ENCODE measurements at regions not wholly inside any gene's neighbourhood (a gene's known extent, or its start where the extent isn't known, plus 50 kb on each side); places are given as distances from the start of the nearest gene placed in this dataset.

DNA sequence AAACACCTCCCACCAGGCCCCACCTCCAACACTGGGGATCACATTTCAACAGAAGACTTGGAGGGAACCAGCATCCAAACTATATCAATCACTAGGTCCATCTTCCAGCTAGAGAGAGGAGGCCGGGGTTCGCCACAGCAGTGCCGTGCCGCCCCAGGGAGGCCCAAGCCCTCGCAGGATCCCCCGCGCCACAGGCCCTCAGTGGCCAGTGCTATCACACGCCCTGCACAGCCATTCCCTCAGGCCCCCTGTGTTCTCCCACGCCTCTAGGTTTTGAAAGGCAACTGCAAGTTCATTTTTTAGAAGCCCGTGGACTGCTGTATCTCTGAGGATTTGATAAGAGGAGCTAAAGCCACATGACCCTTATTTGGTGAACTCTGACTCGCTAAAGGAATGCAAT is 136.4 kb downstream of the OAT start:
- TF ChIP-seq, protein P1, sequence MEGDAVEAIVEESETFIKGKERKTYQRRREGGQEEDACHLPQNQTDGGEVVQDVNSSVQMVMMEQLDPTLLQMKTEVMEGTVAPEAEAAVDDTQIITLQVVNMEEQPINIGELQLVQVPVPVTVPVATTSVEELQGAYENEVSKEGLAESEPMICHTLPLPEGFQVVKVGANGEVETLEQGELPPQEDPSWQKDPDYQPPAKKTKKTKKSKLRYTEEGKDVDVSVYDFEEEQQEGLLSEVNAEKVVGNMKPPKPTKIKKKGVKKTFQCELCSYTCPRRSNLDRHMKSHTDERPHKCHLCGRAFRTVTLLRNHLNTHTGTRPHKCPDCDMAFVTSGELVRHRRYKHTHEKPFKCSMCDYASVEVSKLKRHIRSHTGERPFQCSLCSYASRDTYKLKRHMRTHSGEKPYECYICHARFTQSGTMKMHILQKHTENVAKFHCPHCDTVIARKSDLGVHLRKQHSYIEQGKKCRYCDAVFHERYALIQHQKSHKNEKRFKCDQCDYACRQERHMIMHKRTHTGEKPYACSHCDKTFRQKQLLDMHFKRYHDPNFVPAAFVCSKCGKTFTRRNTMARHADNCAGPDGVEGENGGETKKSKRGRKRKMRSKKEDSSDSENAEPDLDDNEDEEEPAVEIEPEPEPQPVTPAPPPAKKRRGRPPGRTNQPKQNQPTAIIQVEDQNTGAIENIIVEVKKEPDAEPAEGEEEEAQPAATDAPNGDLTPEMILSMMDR (IDR thresholded peaks at IDR 0.05 in 4 of 5, conservative IDR thresholded peaks at IDR 0.05 in 1 of 5) = no peak
- no peak for TF ChIP-seq POLR2A (IDR thresholded peaks at IDR 0.05)

All from gastrocnemius medialis (tissue), 4 donors.